Fibroblast of lung (primary cell): ENCODE measurements at regions not wholly inside any gene's neighbourhood (a gene's known extent, or its start where the extent isn't known, plus 50 kb on each side); places are given as distances from the start of the nearest gene placed in this dataset.

Source experiments
- CTCF ChIP-seq, 2 donors: IDR thresholded peaks in 1 of 2; conservative IDR thresholded peaks in 1 of 2; 1 replicate in 1 of 2; 2 replicates in 1 of 2; pipeline ENCODE4 v1.5.1; 2011 to 2012; ENCODE audit warnings: low read length in 2 of 2, control low read depth in 1 of 2, inconsistent platforms in 1 of 2, low read depth in 1 of 2, mild to moderate bottlenecking in 1 of 2
- EZH2 ChIP-seq: IDR thresholded peaks from 2 replicates; pipeline ENCODE4 v1.5.1; 2012; ENCODE audit warnings: low read length, control low read depth, mild to moderate bottlenecking; ENCODE audit errors: missing control alignments

- TF ChIP-seq CTCF (conservative IDR thresholded peaks at IDR 0.05 in 1 of 2, IDR thresholded peaks at IDR 0.05 in 1 of 2; ENCODE audit: low read depth in 1 of 2, low read length in 2 of 2) (no peak), EZH2 (no peak)
Measured at GRCh38 chr1:163265547-163265946, 56.2 kb upstream of the NUF2 start.
